Neuronal stem cell (in vitro differentiated cells): ENCODE measurements at regions not wholly inside any gene's neighbourhood (a gene's known extent, or its start where the extent isn't known, plus 50 kb on each side); places are given as distances from the start of the nearest gene placed in this dataset.

ENCODE experiments used
- DNase-seq: peaks from one replicate; pipeline ENCODE4 v3.0.0-alpha.2; 2013; ENCODE audit warnings: low spot score
- H2AFZ ChIP-seq: one replicate; pipeline ENCODE4 v1.6.1; 2013; ENCODE audit warnings: mild to moderate bottlenecking, low read length, inconsistent platforms
- H2AK5ac ChIP-seq: 2 replicates; pipeline ENCODE4 v1.6.1; 2013; ENCODE audit warnings: low read depth, mild to moderate bottlenecking, inconsistent platforms, low read length, moderate library complexity, mixed read lengths
- H2BK120ac ChIP-seq: 2 replicates; pipeline ENCODE4 v1.6.1; 2013; ENCODE audit warnings: low read depth, mild to moderate bottlenecking, inconsistent platforms, low read length, moderate library complexity, mixed read lengths
- H2BK12ac ChIP-seq: one replicate; pipeline ENCODE4 v1.6.1; 2013; ENCODE audit warnings: low read length, inconsistent platforms
- H2BK15ac ChIP-seq: 2 replicates; pipeline ENCODE4 v1.6.1; 2013; ENCODE audit warnings: mild to moderate bottlenecking, low read length, inconsistent platforms, mixed read lengths
- H2BK5ac ChIP-seq: one replicate; pipeline ENCODE4 v1.6.1; 2013; ENCODE audit warnings: inconsistent platforms, mild to moderate bottlenecking, low read length, moderate library complexity
- H3K14ac ChIP-seq: one replicate; pipeline ENCODE4 v1.6.1; 2013; ENCODE audit warnings: low read length, inconsistent platforms
- H3K18ac ChIP-seq: 2 replicates; pipeline ENCODE4 v1.6.1; 2013; ENCODE audit warnings: low read length, inconsistent platforms
- H3K23ac ChIP-seq: 2 replicates; pipeline ENCODE4 v1.6.1; 2013; ENCODE audit warnings: low read depth, mild to moderate bottlenecking, mixed read lengths, low read length, inconsistent platforms; ENCODE audit not compliant: poor library complexity
- H3K27ac ChIP-seq: replicated peaks from 3 replicates; pipeline ENCODE4 v1.5.1; 2013; ENCODE audit warnings: low read length, inconsistent platforms
- H3K27me3 ChIP-seq, 3 experiments: 2 replicates each; pipeline ENCODE4 v1.6.1; 2013; ENCODE audit warnings: low read length in 3 of 3, mild to moderate bottlenecking in 2 of 3, inconsistent platforms in 1 of 3, low read depth in 1 of 3, mixed read lengths in 1 of 3, moderate library complexity in 1 of 3; ENCODE audit not compliant: control insufficient read depth in 3 of 3, insufficient read depth in 3 of 3
- H3K36me3 ChIP-seq, 2 donors: replicated peaks in 1 of 2; 2 replicates each; pipeline ENCODE4 v1.6.1; 2013; ENCODE audit warnings: low read length in 2 of 2; ENCODE audit not compliant: control insufficient read depth in 2 of 2, insufficient read depth in 2 of 2
- H3K4ac ChIP-seq: 2 replicates; pipeline ENCODE4 v1.6.1; 2013; ENCODE audit warnings: inconsistent platforms, mild to moderate bottlenecking, low read length, moderate library complexity
- H3K4me1 ChIP-seq, 2 donors: 1 replicate in 1 of 2; 2 replicates in 1 of 2; pipeline ENCODE4 v1.6.1; 2013; ENCODE audit warnings: low read length in 2 of 2, low read depth in 1 of 2; ENCODE audit not compliant: control insufficient read depth in 2 of 2, insufficient read depth in 1 of 2
- H3K4me2 ChIP-seq: one replicate; pipeline ENCODE4 v1.6.1; 2013; ENCODE audit warnings: mild to moderate bottlenecking, low read length, inconsistent platforms; ENCODE audit not compliant: insufficient read depth, poor library complexity, severe bottlenecking
- H3K4me3 ChIP-seq, 2 donors: 2 replicates each; pipeline ENCODE4 v1.5.1; 2013; ENCODE audit warnings: low read length in 2 of 2, mild to moderate bottlenecking in 2 of 2, inconsistent platforms in 1 of 2, moderate library complexity in 1 of 2
- H3K79me1 ChIP-seq: one replicate; pipeline ENCODE4 v1.6.1; 2013; ENCODE audit warnings: low read depth, mild to moderate bottlenecking, inconsistent platforms, low read length, moderate library complexity
- H3K9ac ChIP-seq: one replicate; pipeline ENCODE4 v1.6.1; 2013; ENCODE audit warnings: mild to moderate bottlenecking, low read depth, low read length, inconsistent platforms; ENCODE audit not compliant: poor library complexity
- H3K9me3 ChIP-seq, 2 donors: replicated peaks in 1 of 2; 2 replicates each; pipeline versions ENCODE3 to v1.6.1; 2013; ENCODE audit warnings: low read length in 2 of 2, mild to moderate bottlenecking in 2 of 2, inconsistent platforms in 1 of 2, low read depth in 1 of 2, mixed read lengths in 1 of 2, moderate library complexity in 1 of 2; ENCODE audit not compliant: control insufficient read depth in 2 of 2, insufficient read depth in 1 of 2
- H4K8ac ChIP-seq: one replicate; pipeline ENCODE4 v1.6.1; 2013; ENCODE audit warnings: low read depth, mild to moderate bottlenecking, inconsistent platforms, low read length, moderate library complexity
- H4K91ac ChIP-seq: one replicate; pipeline ENCODE4 v1.6.1; 2013; ENCODE audit warnings: low read length, low read depth, mild to moderate bottlenecking, inconsistent platforms; ENCODE audit not compliant: poor library complexity
- WGBS, 2 donors: extraction: QIAGEN DNeasy Blood & Tissue Kit; methylation state at CpG; one replicate each; pipeline ENCODE4 v1.1.7; 2013; ENCODE audit warnings: missing lambda C conversion rate in 2 of 2, mixed read lengths in 1 of 2; ENCODE audit not compliant: insufficient read length in 2 of 2, insufficient replicate concordance in 1 of 2; ENCODE audit errors: extremely low coverage in 2 of 2; 5-methylcytosine and 5-hydroxymethylcytosine counted together

- no CpG with 5 or more reads among the region's 5 CpGs for WGBS, 2 donors
- no peak overlapping the region for H3K18ac ChIP-seq
- H2BK120ac ChIP-seq, result no peak overlapping the region
- H2BK12ac ChIP-seq, result no peak overlapping the region
- H3K4me2 ChIP-seq, result no peak overlapping the region
- H3K9ac ChIP-seq, result no peak overlapping the region
- no peak overlapping the region for H3K4me3 ChIP-seq
- no peak for DNase-seq
- H3K79me1 ChIP-seq, result no peaks in the 10 kb centered on the region
- no peak overlapping the region for H2BK5ac ChIP-seq
- H3K36me3 ChIP-seq, result peaks cover 2 to 42% of the 10 kb centered on the region in 2 donors
- H4K91ac ChIP-seq, result no peak overlapping the region
- no peak overlapping the region for H2AFZ ChIP-seq
- peaks cover 6 to 8% of the 10 kb centered on the region in 2 donors for H3K4me1 ChIP-seq
- H3K23ac ChIP-seq, result no peak overlapping the region
- no peak overlapping the region for H4K8ac ChIP-seq
- no peaks in the 10 kb centered on the region for H3K9me3 ChIP-seq
- no peak overlapping the region for H2AK5ac ChIP-seq
- H2BK15ac ChIP-seq, result no peak overlapping the region
- H3K27me3 ChIP-seq, result no peaks in the 10 kb centered on the region
- H3K14ac ChIP-seq, result no peak overlapping the region
- H3K27ac ChIP-seq, result no peak overlapping the region
- H3K4ac ChIP-seq, result no peak overlapping the region
These were observed 230.2 kb upstream of the RGS6 start for GRCh38 chr14:71701990-71702389.

GRCh38 chr14:71702786-71703185 is 229.4 kb upstream of the RGS6 start:
- no peak overlapping the region for H3K27ac ChIP-seq
- H2BK5ac ChIP-seq, result no peak overlapping the region
- no peak overlapping the region for H2BK12ac ChIP-seq
- H3K9ac ChIP-seq, result no peak overlapping the region
- no peak overlapping the region for H3K14ac ChIP-seq
- no peak overlapping the region for H4K8ac ChIP-seq
- H2AK5ac ChIP-seq, result no peak overlapping the region
- no peak overlapping the region for H3K18ac ChIP-seq
- H3K4me2 ChIP-seq, result no peak overlapping the region
- no peak for DNase-seq
- no peaks in the 10 kb centered on the region for H3K79me1 ChIP-seq
- H3K4me1 ChIP-seq, result peaks cover 6 to 8% of the 10 kb centered on the region in 2 donors
- H2BK15ac ChIP-seq, result no peak overlapping the region
- no peaks in the 10 kb centered on the region for H3K27me3 ChIP-seq
- no peak overlapping the region for H3K4ac ChIP-seq
- WGBS, 2 donors, result no CpG with 5 or more reads among the region's 2 CpGs
- H2AFZ ChIP-seq, result no peak overlapping the region
- H2BK120ac ChIP-seq, result no peak overlapping the region
- no peak overlapping the region for H3K4me3 ChIP-seq
- no peaks in the 10 kb centered on the region for H3K9me3 ChIP-seq
- no peak overlapping the region for H3K23ac ChIP-seq
- no peak overlapping the region for H4K91ac ChIP-seq
- peaks cover 2 to 49% of the 10 kb centered on the region in 2 donors for H3K36me3 ChIP-seq

GRCh38 chr14:71703477-71703876 is 228.8 kb upstream of the RGS6 start:
- H2BK120ac ChIP-seq, result no peak overlapping the region
- no peak overlapping the region for H2AK5ac ChIP-seq
- no peak overlapping the region for H3K4ac ChIP-seq
- no peak overlapping the region for H3K4me3 ChIP-seq
- no CpG with 5 or more reads among the region's 4 CpGs for WGBS, 2 donors
- no peak overlapping the region for H3K4me2 ChIP-seq
- no peak overlapping the region for H3K18ac ChIP-seq
- DNase-seq, result no peak
- no peak overlapping the region for H2BK15ac ChIP-seq
- no peaks in the 10 kb centered on the region for H3K79me1 ChIP-seq
- no peak overlapping the region for H2BK5ac ChIP-seq
- H3K36me3 ChIP-seq, result peaks cover 2 to 49% of the 10 kb centered on the region in 2 donors
- H3K27ac ChIP-seq, result peak overlapping the region; percentile 5
- H2BK12ac ChIP-seq, result no peak overlapping the region
- H4K8ac ChIP-seq, result no peak overlapping the region
- no peaks in the 10 kb centered on the region for H3K27me3 ChIP-seq
- no peak overlapping the region for H3K9ac ChIP-seq
- no peaks in the 10 kb centered on the region for H3K9me3 ChIP-seq
- H2AFZ ChIP-seq, result peak overlapping the region; percentile 10
- H3K23ac ChIP-seq, result no peak overlapping the region
- H4K91ac ChIP-seq, result no peak overlapping the region
- peaks cover 6 to 8% of the 10 kb centered on the region in 2 donors for H3K4me1 ChIP-seq
- H3K14ac ChIP-seq, result no peak overlapping the region

- Histone ChIP-seq H3K27me3 (no peaks in the 10 kb centered on the region), H3K23ac (no peak overlapping the region), H3K36me3 (peaks cover 4 to 50% of the 10 kb centered on the region in 2 donors), H3K9me3 (no peaks in the 10 kb centered on the region), H3K4me2 (no peak overlapping the region), H3K4me3 (no peak overlapping the region), H3K79me1 (no peaks in the 10 kb centered on the region), H3K4ac (no peak overlapping the region), H3K27ac (no peak overlapping the region), H3K4me1 (peaks cover 6 to 10% of the 10 kb centered on the region in 2 donors), H2BK12ac (no peak overlapping the region), H3K14ac (no peak overlapping the region), H3K9ac (no peak overlapping the region), H2BK15ac (no peak overlapping the region), H4K8ac (no peak overlapping the region), H2BK5ac (no peak overlapping the region), H4K91ac (no peak overlapping the region), H2AFZ (no peak overlapping the region), H2AK5ac (no peak overlapping the region), H3K18ac (no peak overlapping the region), H2BK120ac (no peak overlapping the region)
- WGBS, 2 donors, result no CpG with 5 or more reads among the region's 1 CpG
- DNase-seq, result no peak
These were observed 228.0 kb upstream of the RGS6 start for GRCh38 chr14:71704210-71704609.
